ENCODE measurements at regions not wholly inside any gene's neighbourhood (a gene's known extent, or its start where the extent isn't known, plus 50 kb on each side); places are given as distances from the start of the nearest gene placed in this dataset.

DNA sequence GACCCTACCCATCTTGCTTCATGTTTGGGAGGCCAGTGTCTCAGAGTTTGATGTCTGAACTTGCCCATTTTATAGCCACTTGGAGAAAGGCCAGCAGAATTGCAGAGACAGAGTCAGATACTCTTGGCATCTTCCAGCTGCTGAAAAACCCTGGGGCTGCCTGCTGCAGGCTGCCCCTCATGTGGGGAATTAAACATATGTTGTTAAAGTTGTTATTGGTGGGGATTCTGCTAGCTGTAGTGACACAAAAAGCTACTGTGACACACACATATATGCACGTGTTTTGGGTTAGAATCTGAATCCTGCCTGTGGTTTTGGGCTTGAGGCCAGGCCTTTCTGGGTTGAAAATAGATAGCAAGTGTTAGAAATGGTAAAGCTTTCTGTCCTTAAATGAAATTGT, 1288.4 kb downstream of the AACS start:
- ATAC-seq (ENCODE audit: low read depth) (no peak), DNase-seq (no peak)
- no peaks in the 10 kb centered on the region for H3K36me3 ChIP-seq (replicated peaks in 1 of 2; ENCODE audit: control extremely low read depth in 1 of 2, control insufficient read depth in 1 of 2, extremely low read depth in 1 of 2, insufficient read depth in 2 of 2, low read length in 1 of 2)
- no peak overlapping the region for H3K4me3 ChIP-seq (ENCODE audit: control extremely low read depth in 1 of 5, extremely low read depth in 1 of 5, insufficient read depth in 1 of 5, low read depth in 2 of 5, low read length in 4 of 5)
- no peak overlapping the region for H2AFZ ChIP-seq (ENCODE audit: insufficient read depth, low read depth, low read length, poor library complexity, severe bottlenecking)
- ChIA-PET CTCF (no interaction called here), POLR2A (no interaction called here)
- H3K79me2 ChIP-seq (ENCODE audit: control insufficient read depth, insufficient read depth, low read length): no peaks in the 10 kb centered on the region
- Mint-ChIP-seq H3K4me3 (no peak overlapping the region), H3K9me3 (ENCODE audit: insufficient read depth) (peaks cover 5% of the 10 kb centered on the region), H3K27me3 (no peaks in the 10 kb centered on the region), H3K4me1 (no peaks in the 10 kb centered on the region), H3K27ac (no peak overlapping the region)
- H4K20me1 ChIP-seq (ENCODE audit: control insufficient read depth, insufficient read depth, low read length, poor library complexity, severe bottlenecking): no peaks in the 10 kb centered on the region
- intact Hi-C loops (cut with micrococcal nuclease): no loop called here
- TF ChIP-seq, protein P1, sequence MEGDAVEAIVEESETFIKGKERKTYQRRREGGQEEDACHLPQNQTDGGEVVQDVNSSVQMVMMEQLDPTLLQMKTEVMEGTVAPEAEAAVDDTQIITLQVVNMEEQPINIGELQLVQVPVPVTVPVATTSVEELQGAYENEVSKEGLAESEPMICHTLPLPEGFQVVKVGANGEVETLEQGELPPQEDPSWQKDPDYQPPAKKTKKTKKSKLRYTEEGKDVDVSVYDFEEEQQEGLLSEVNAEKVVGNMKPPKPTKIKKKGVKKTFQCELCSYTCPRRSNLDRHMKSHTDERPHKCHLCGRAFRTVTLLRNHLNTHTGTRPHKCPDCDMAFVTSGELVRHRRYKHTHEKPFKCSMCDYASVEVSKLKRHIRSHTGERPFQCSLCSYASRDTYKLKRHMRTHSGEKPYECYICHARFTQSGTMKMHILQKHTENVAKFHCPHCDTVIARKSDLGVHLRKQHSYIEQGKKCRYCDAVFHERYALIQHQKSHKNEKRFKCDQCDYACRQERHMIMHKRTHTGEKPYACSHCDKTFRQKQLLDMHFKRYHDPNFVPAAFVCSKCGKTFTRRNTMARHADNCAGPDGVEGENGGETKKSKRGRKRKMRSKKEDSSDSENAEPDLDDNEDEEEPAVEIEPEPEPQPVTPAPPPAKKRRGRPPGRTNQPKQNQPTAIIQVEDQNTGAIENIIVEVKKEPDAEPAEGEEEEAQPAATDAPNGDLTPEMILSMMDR (IDR thresholded peaks at IDR 0.05): no peak
- TF ChIP-seq EZH2 (IDR thresholded peaks at IDR 0.05; ENCODE audit: borderline replicate concordance, insufficient read depth, low read depth, low read length, poor library complexity, severe bottlenecking): no peak
- H3K4me2 ChIP-seq (replicated peaks; ENCODE audit: low read depth, low read length, poor library complexity, severe bottlenecking): no peak overlapping the region
- H3K27ac ChIP-seq (ENCODE audit: low read length in 2 of 2): no peak overlapping the region
- H3K27me3 ChIP-seq (replicated peaks in 1 of 4; ENCODE audit: control extremely low read depth in 1 of 4, control insufficient read depth in 3 of 4, insufficient read depth in 4 of 4, low read length in 3 of 4): no peaks in the 10 kb centered on the region
- WGBS (ENCODE audit: insufficient coverage): no CpG with 5 or more reads among the region's 1 CpG
- no peaks in the 10 kb centered on the region for H3K4me1 ChIP-seq (ENCODE audit: control insufficient read depth in 2 of 2, insufficient read depth in 2 of 2, low read length in 2 of 2)
- peaks cover 0 to 26% (median 7%) of the 10 kb centered on the region in 3 donors for H3K9me3 ChIP-seq (ENCODE audit: control extremely low read depth in 1 of 3, control insufficient read depth in 2 of 3, insufficient read depth in 1 of 3, low read length in 2 of 3)
- H3K9ac ChIP-seq (ENCODE audit: low read length): no peak overlapping the region

DNA sequence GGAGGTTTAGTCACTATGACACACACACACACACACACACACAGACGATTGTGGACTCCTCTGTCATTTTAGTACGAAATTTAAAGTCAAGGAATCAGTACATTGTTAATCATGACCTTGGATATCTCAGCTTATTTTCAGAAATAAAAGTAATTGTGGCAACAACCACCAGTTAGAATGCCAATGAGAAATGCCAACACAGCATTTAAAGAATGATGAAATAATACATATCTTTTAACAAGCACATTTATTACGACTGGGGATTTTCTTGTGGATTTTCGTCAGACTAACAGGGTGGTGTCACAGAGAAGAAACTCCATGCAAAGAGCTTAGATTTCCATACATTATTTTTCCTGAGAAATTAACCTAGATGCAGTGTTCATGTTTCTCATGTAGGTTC, 1289.4 kb downstream of the AACS start:
- ATAC-seq (ENCODE audit: low read depth): no peak

More for the DNA sequence above, 1289.4 kb downstream of the AACS start:
- Mint-ChIP-seq H3K27me3 (no peaks in the 10 kb centered on the region), H3K4me1 (no peaks in the 10 kb centered on the region), H3K27ac (no peak overlapping the region), H3K9me3 (ENCODE audit: insufficient read depth) (peaks cover 5% of the 10 kb centered on the region), H3K4me3 (no peak overlapping the region)
- Histone ChIP-seq H3K9ac (ENCODE audit: low read length) (no peak overlapping the region), H3K9me3 (ENCODE audit: control extremely low read depth in 1 of 3, control insufficient read depth in 2 of 3, insufficient read depth in 1 of 3, low read length in 2 of 3) (peaks cover 0 to 26% (median 7%) of the 10 kb centered on the region in 3 donors), H3K4me3 (ENCODE audit: control extremely low read depth in 1 of 5, extremely low read depth in 1 of 5, insufficient read depth in 1 of 5, low read depth in 2 of 5, low read length in 4 of 5) (no peak overlapping the region), H3K4me1 (ENCODE audit: control insufficient read depth in 2 of 2, insufficient read depth in 2 of 2, low read length in 2 of 2) (no peaks in the 10 kb centered on the region), H4K20me1 (ENCODE audit: control insufficient read depth, insufficient read depth, low read length, poor library complexity, severe bottlenecking) (no peaks in the 10 kb centered on the region), H3K36me3 (replicated peaks in 1 of 2; ENCODE audit: control extremely low read depth in 1 of 2, control insufficient read depth in 1 of 2, extremely low read depth in 1 of 2, insufficient read depth in 2 of 2, low read length in 1 of 2) (no peaks in the 10 kb centered on the region), H3K79me2 (ENCODE audit: control insufficient read depth, insufficient read depth, low read length) (no peaks in the 10 kb centered on the region), H3K4me2 (replicated peaks; ENCODE audit: low read depth, low read length, poor library complexity, severe bottlenecking) (no peak overlapping the region), H3K27me3 (replicated peaks in 1 of 4; ENCODE audit: control extremely low read depth in 1 of 4, control insufficient read depth in 3 of 4, insufficient read depth in 4 of 4, low read length in 3 of 4) (no peaks in the 10 kb centered on the region), H3K27ac (ENCODE audit: low read length in 2 of 2) (no peak overlapping the region), H2AFZ (ENCODE audit: insufficient read depth, low read depth, low read length, poor library complexity, severe bottlenecking) (no peak overlapping the region)
- no peak for TF ChIP-seq EZH2 (IDR thresholded peaks at IDR 0.05; ENCODE audit: borderline replicate concordance, insufficient read depth, low read depth, low read length, poor library complexity, severe bottlenecking)
- TF ChIP-seq, protein P1 (IDR thresholded peaks at IDR 0.05): no peak
- WGBS (ENCODE audit: insufficient coverage): no CpG with 5 or more reads among the region's 4 CpGs
- no peak for DNase-seq
- CTCF ChIA-PET: no interaction called here
- intact Hi-C loops (cut with micrococcal nuclease): no loop called here
- POLR2A ChIA-PET: no interaction called here

Data from B cell (primary cell).